Suprapubic skin (tissue), 4 donors: ENCODE measurements at regions not wholly inside any gene's neighbourhood (a gene's known extent, or its start where the extent isn't known, plus 50 kb on each side); places are given as distances from the start of the nearest gene placed in this dataset.

ENCODE experiments used
- CTCF ChIP-seq, 2 donors: fragments of 200-600 bp in 1 of 2; fragments of 450-650 bp in 1 of 2; sonication (generic) in 1 of 2; IDR thresholded peaks; one replicate each; pipeline ENCODE4 v1.5.1; 2016 to 2019; ENCODE audit warnings: antibody characterized with exemption in 2 of 2, mild to moderate bottlenecking in 1 of 2, moderate library complexity in 1 of 2
- EP300 ChIP-seq: sonication (generic); formaldehyde crosslinking; IDR thresholded peaks from one replicate; pipeline ENCODE4 v1.6.1; 2017; ENCODE audit warnings: antibody characterized with exemption
- POLR2A ChIP-seq, 2 donors: fragments of 450-650 bp; IDR thresholded peaks; one replicate each; pipeline ENCODE4 v1.6.1; 2017; ENCODE audit warnings: antibody characterized with exemption in 2 of 2, mild to moderate bottlenecking in 2 of 2, moderate library complexity in 2 of 2
- POLR2AphosphoS5 ChIP-seq, 3 donors: sonication (generic); formaldehyde crosslinking; IDR thresholded peaks; one replicate each; pipeline ENCODE4 v1.6.1; 2017; ENCODE audit warnings: antibody characterized with exemption in 3 of 3

- TF ChIP-seq POLR2A (IDR thresholded peaks at IDR 0.05) (no peak), CTCF (IDR thresholded peaks at IDR 0.05) (no peak), POLR2AphosphoS5 (IDR thresholded peaks at IDR 0.05) (no peak), EP300 (no peak)
Observed at GRCh38 chr1:4970532-4970931, 316.1 kb downstream of the AJAP1 start.
